ENCODE measurements at regions not wholly inside any gene's neighbourhood (a gene's known extent, or its start where the extent isn't known, plus 50 kb on each side); places are given as distances from the start of the nearest gene placed in this dataset.
"Not testable (repeated sequence)": the region's sequence is repeated elsewhere in the genome, so short reads cannot be mapped to it uniquely, and the experiment has no call there.

DNA sequence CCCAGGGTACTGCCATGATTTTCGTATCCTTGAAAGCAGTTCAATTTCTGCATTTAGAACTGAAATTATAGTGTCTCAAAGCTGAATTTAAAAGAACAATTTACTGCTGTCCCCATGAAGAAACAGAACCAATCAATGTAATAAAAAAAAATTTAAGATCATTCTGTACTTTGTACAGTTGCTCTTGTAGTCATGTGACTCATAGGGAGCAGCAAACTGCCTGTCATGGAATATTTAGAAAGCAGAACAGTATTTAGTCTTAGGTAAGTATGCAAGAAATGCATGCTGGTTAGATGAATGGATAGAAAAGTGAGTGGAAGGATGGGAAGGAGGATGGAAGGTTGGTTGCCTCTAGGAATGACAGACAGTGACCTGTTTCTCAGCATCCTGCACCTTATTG lies 450.9 kb downstream of the RAB38 start:
- intact Hi-C loops (cut with DNase I; ENCODE audit: low total_unique reads) = no loop called here
- no peak for DNase-seq
- H3K36me3 ChIP-seq = no peaks in the 10 kb centered on the region
- no peak overlapping the region for H3K4me3 ChIP-seq
- H3K27ac ChIP-seq = no peak overlapping the region
- H3K27me3 ChIP-seq = no peaks in the 10 kb centered on the region
- no peaks in the 10 kb centered on the region for H3K9me3 ChIP-seq
- H3K4me1 ChIP-seq = peaks cover 0 to 3% (median 0%) of the 10 kb centered on the region in 4 donors
- TF ChIP-seq, protein P1, sequence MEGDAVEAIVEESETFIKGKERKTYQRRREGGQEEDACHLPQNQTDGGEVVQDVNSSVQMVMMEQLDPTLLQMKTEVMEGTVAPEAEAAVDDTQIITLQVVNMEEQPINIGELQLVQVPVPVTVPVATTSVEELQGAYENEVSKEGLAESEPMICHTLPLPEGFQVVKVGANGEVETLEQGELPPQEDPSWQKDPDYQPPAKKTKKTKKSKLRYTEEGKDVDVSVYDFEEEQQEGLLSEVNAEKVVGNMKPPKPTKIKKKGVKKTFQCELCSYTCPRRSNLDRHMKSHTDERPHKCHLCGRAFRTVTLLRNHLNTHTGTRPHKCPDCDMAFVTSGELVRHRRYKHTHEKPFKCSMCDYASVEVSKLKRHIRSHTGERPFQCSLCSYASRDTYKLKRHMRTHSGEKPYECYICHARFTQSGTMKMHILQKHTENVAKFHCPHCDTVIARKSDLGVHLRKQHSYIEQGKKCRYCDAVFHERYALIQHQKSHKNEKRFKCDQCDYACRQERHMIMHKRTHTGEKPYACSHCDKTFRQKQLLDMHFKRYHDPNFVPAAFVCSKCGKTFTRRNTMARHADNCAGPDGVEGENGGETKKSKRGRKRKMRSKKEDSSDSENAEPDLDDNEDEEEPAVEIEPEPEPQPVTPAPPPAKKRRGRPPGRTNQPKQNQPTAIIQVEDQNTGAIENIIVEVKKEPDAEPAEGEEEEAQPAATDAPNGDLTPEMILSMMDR (IDR thresholded peaks at IDR 0.05) = no peak

- Histone ChIP-seq H3K27me3 (no peaks in the 10 kb centered on the region), H3K36me3 (no peaks in the 10 kb centered on the region), H3K27ac (no peak overlapping the region), H3K9me3 (no peaks in the 10 kb centered on the region), H3K4me3 (no peak overlapping the region), H3K4me1 (peaks cover 0 to 12% (median 0%) of the 10 kb centered on the region in 4 donors)
- DNase-seq = no peak
- intact Hi-C loops (cut with DNase I; ENCODE audit: low total_unique reads) = no loop called here
- TF ChIP-seq, protein P1 (IDR thresholded peaks at IDR 0.05) = peak; percentile 18 to 32
These were observed 452.3 kb downstream of the RAB38 start for GRCh38 chr11:87722756-87723565.

DNA sequence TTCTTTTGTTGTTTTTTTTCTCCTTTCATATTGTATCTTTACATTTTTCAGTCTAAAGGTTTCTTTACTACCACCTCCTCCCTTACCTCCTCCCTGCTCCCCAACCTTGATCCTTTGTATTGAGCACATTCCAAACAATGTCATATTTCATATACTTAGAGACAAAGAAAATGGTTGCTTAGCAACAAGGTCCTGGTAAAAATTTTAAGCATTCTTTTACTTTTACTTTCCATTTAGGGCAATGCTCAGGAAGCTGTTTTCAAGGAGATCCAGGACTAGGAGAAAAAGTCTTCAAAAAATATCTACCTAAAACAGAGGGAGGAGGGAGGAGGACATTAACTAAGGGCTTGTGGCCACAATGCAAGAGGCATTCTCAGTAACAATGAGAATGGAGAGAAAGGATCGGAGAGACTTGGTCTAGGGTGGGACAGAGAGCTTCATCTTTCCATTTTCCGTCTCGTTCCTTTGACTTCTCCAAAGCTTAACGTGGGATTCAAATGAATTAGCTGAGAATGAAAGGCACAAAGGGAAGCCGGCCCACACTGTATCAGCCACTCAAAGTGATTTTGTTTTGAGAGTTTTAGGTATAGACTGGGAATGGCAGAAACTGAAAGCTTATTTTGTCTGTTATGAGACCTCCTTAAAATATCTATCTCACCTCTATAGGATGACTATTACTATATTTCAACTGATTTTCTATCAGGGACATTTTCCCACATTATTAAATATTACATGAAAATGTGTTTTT lies 455.7 kb downstream of the RAB38 start:
- H3K4me3 ChIP-seq = no peak overlapping the region
- no peaks in the 10 kb centered on the region for H3K27me3 ChIP-seq
- H3K4me1 ChIP-seq = peaks cover 0 to 12% (median 0%) of the 10 kb centered on the region in 4 donors
- no peak overlapping the region for H3K27ac ChIP-seq
- no peaks in the 10 kb centered on the region for H3K36me3 ChIP-seq
- H3K9me3 ChIP-seq = no peaks in the 10 kb centered on the region
- intact Hi-C loops (cut with DNase I; ENCODE audit: low total_unique reads) = no loop called here
- TF ChIP-seq, protein P1 (IDR thresholded peaks at IDR 0.05) = no peak
- no peak for DNase-seq

DNA sequence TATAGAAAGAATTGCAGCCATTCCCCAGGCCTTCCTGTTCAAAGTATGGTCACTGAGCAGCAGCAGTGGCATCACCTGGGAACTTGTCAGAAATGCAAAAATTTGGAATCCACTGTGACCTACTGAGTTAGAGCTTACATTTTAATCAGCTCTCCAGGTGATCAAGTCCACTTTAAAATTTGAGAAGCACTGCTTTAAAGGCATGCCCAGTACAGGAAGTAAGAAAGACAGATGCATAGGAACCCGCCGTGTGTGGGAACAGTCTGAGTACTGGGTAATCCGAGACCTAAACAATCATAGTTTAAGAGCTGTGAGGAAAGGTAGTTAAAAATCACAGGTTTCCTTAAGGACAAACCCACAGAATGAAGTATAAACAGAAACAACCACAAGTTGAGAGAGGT lies 462.4 kb downstream of the RAB38 start:
- intact Hi-C loops (cut with DNase I; ENCODE audit: low total_unique reads) = no loop called here
- no peak for DNase-seq
- no peak overlapping the region for H3K4me3 ChIP-seq

GRCh38 chr11:87712391-87712790 lies 462.9 kb downstream of the RAB38 start:
- DNase-seq = no peak
- Histone ChIP-seq H3K36me3 (no peaks in the 10 kb centered on the region), H3K4me1 (no peaks in the 10 kb centered on the region), H3K27ac (no peak overlapping the region), H3K9me3 (no peaks in the 10 kb centered on the region), H3K4me3 (no peak overlapping the region), H3K27me3 (no peaks in the 10 kb centered on the region)
- intact Hi-C loops (cut with DNase I; ENCODE audit: low total_unique reads) = no loop called here
- TF ChIP-seq, protein P1 (IDR thresholded peaks at IDR 0.05) = no peak

More for the DNA sequence above, 462.4 kb downstream of the RAB38 start:
- Histone ChIP-seq H3K27ac (no peak overlapping the region), H3K36me3 (no peaks in the 10 kb centered on the region), H3K27me3 (no peaks in the 10 kb centered on the region), H3K4me1 (no peaks in the 10 kb centered on the region), H3K9me3 (no peaks in the 10 kb centered on the region)
- TF ChIP-seq, protein P1 (IDR thresholded peaks at IDR 0.05) = no peak

- H3K27me3 ChIP-seq; DNase-seq; intact Hi-C loops (cut with DNase I; ENCODE audit: low total_unique reads): not testable (repeated sequence)
These were observed 471.7 kb downstream of the RAB38 start for GRCh38 chr11:87703589-87703988.

More at GRCh38 chr11:87703589-87703988, 471.7 kb downstream of the RAB38 start:
- H3K36me3 ChIP-seq, H3K27ac ChIP-seq, H3K9me3 ChIP-seq, H3K4me1 ChIP-seq, H3K4me3 ChIP-seq: not testable (repeated sequence)

Data from tibial artery (tissue), 4 donors.